ENCODE measurements at regions not wholly inside any gene's neighbourhood (a gene's known extent, or its start where the extent isn't known, plus 50 kb on each side); places are given as distances from the start of the nearest gene placed in this dataset.

GRCh38 chr10:132124201-132124920 lies 58.6 kb downstream of the JAKMIP3 start:
- no peaks in the 10 kb centered on the region for H3K4me1 ChIP-seq
- DNase-seq, result peak; percentile 44
- no peak overlapping the region for H3K27ac ChIP-seq
- H3K9me3 ChIP-seq, result no peaks in the 10 kb centered on the region
- no peak overlapping the region for H3K4me3 ChIP-seq
- no peaks in the 10 kb centered on the region for H3K36me3 ChIP-seq
- intact Hi-C loops (cut with DNase I), result no loop called here
- no peak for TF ChIP-seq CTCF (IDR thresholded peaks at IDR 0.05)
- ATAC-seq, result no peak
- no peaks in the 10 kb centered on the region for H3K27me3 ChIP-seq (ENCODE audit: low read depth)

GRCh38 chr10:132129431-132129830 lies 57.3 kb upstream of the DPYSL4 start:
- no peaks in the 10 kb centered on the region for H3K4me1 ChIP-seq
- no peaks in the 10 kb centered on the region for H3K36me3 ChIP-seq
- no peak for TF ChIP-seq CTCF (IDR thresholded peaks at IDR 0.05)
- peak; percentile 34 for DNase-seq
- intact Hi-C loops (cut with DNase I), result no loop called here
- H3K27ac ChIP-seq, result no peak overlapping the region
- ATAC-seq, result no peak
- no peaks in the 10 kb centered on the region for H3K9me3 ChIP-seq
- no peak overlapping the region for H3K4me3 ChIP-seq
- peaks cover 27% of the 10 kb centered on the region for H3K27me3 ChIP-seq (ENCODE audit: low read depth)

- Histone ChIP-seq H3K9me3 (no peaks in the 10 kb centered on the region), H3K27ac (no peak overlapping the region), H3K4me1 (no peaks in the 10 kb centered on the region), H3K36me3 (no peaks in the 10 kb centered on the region), H3K4me3 (no peak overlapping the region), H3K27me3 (ENCODE audit: low read depth) (peaks cover 30% of the 10 kb centered on the region)
- no peak for TF ChIP-seq CTCF (IDR thresholded peaks at IDR 0.05)
- DNase-seq, result peak; percentile 20
- ATAC-seq, result no peak
- intact Hi-C loops (cut with DNase I), result no loop called here
Measured at GRCh38 chr10:132130286-132131265, 56.2 kb upstream of the DPYSL4 start.

- H3K27me3 ChIP-seq (ENCODE audit: low read depth), result peaks cover 30% of the 10 kb centered on the region
- no peak overlapping the region for H3K27ac ChIP-seq
- H3K4me3 ChIP-seq, result no peak overlapping the region
- DNase-seq (peak; percentile 32), ATAC-seq (no peak)
- intact Hi-C loops (cut with DNase I), result no loop called here
- H3K36me3 ChIP-seq, result no peaks in the 10 kb centered on the region
- TF ChIP-seq CTCF (IDR thresholded peaks at IDR 0.05), result no peak
- no peaks in the 10 kb centered on the region for H3K9me3 ChIP-seq
- H3K4me1 ChIP-seq, result no peaks in the 10 kb centered on the region
Measured at GRCh38 chr10:132131581-132132420, 54.9 kb upstream of the DPYSL4 start.

GRCh38 chr10:132132421-132132841 lies 54.3 kb upstream of the DPYSL4 start:
- Histone ChIP-seq H3K36me3 (no peaks in the 10 kb centered on the region), H3K27ac (no peak overlapping the region), H3K4me1 (no peaks in the 10 kb centered on the region), H3K4me3 (no peak overlapping the region), H3K27me3 (ENCODE audit: low read depth) (peaks cover 30% of the 10 kb centered on the region), H3K9me3 (no peaks in the 10 kb centered on the region)
- TF ChIP-seq CTCF (IDR thresholded peaks at IDR 0.05), result no peak
- intact Hi-C loops (cut with DNase I), result no loop called here
- DNase-seq, result peak; percentile 39
- no peak for ATAC-seq

Measured in lower lobe of right lung (tissue), 2 donors.